HG02623 (cell line): ENCODE measurements at regions not wholly inside any gene's neighbourhood (a gene's known extent, or its start where the extent isn't known, plus 50 kb on each side); places are given as distances from the start of the nearest gene placed in this dataset.
"Not testable (repeated sequence)": the region's sequence is repeated elsewhere in the genome, so short reads cannot be mapped to it uniquely, and the experiment has no call there.

ENCODE experiments used
- ATAC-seq: cut with Tn5 transposase; IDR thresholded peaks from one replicate; pipeline ENCODE4 v1.9.1; 2021; ENCODE audit warnings: moderate library complexity; ENCODE audit not compliant: unreplicated experiment

GRCh38 chr21:15199414-15200383 is 134.9 kb upstream of the NRIP1 start:
- ATAC-seq: no peak

GRCh38 chr21:15203740-15204139 is 138.9 kb upstream of the NRIP1 start:
- ATAC-seq: no peak

DNA sequence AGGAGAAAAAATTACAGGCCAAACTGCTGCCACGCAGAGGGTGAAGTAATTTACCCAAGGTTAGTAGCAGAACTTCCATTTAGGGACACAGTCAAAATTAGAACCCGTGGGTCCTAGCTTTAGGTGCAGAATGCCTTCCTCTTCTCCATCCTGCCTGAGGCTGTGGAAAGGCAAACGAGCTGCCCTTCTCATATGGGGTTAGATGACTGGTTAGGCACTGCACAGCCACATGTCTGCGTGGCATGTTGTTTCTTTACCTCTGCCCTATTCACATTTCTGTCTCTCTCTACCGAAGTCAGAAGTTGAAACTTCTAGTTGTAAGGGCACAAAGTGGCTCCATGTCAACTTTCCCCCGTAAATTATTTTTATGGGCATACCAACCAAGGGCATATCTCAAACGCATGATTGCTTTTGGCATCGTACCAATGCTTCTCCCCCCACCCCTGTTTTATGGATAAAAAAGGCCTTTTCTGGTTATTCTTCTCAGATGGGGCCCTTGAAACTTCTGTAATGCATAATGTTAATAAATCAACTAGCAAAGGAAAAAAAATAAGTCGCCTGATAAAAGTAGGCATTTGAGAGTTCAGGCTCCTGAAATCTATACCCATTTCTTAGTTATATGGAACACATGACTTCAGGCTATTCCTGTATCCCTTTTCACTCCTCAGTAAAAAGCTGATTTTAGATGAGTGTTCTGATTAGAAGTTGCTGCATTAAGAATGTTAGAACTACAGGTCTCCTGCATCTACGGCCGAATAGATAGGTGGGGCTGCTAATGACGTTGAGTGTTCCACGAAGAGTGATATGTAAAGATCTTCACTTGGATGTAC is 139.6 kb upstream of the NRIP1 start:
- no peak for ATAC-seq

GRCh38 chr21:15204970-15205286 is 140.1 kb upstream of the NRIP1 start:
- ATAC-seq: no peak

- ATAC-seq: peak; percentile 91
Observed at GRCh38 chr21:15206514-15206913, 141.7 kb upstream of the NRIP1 start.

- no peak for ATAC-seq
Observed at GRCh38 chr21:15207231-15207630, 142.4 kb upstream of the NRIP1 start.

DNA sequence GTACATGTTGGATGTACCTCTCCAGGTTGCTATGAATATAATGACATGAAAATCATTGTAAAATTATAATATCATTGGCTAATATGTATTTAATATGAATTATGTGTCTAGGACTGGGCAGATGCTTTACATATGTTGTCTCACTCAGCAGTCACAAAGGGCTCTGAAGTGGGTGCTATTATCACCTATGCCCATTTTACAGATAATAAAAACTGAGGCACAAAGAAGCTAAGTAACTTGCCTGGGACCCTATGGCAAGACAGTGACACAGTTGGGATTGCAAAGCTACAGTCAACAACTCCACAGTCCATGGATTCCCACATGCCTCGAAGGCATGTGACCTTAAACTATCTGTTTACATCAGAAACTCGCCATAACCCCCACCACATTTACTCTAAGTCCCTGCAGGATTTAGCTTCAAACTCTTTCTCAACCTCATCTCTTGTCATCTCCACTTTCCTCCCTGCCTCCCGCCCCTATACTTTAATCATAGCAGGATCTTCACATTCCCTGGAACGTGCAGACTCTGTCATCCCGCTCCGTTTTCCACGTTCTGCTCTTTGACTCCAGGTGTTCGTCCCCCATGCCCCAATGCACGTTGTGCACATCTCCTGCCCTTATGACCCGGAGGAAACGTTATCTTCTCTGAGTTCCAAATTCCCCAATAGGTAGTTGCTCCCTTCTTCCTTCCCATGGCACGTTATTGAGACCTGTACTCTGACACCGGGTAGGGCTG is 143.0 kb upstream of the NRIP1 start:
- ATAC-seq: no peak

- ATAC-seq: no peak
Observed at GRCh38 chr21:15208786-15209185, 144.0 kb upstream of the NRIP1 start.

DNA sequence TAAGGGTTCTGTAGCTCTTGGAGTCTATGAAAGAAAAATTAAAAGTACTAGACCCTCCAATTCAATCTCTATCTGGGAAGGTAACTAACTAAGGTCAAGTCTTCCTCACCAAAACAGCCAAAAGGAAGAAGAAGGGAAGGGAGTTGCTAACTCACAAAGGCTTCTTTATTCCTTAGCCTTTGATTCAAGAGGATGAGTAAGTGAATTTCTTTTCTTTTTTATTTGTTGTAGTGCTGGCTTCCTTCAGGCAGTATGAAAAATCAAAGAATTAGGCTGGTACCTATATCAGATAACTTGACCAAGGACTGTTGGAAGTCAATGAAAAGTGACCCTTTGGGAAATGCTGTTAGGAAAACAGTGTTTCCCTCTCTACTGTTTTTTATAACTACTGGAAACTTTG is 144.4 kb upstream of the NRIP1 start:
- ATAC-seq: no peak

GRCh38 chr21:15210235-15210678 is 145.5 kb upstream of the NRIP1 start:
- no peak for ATAC-seq

DNA sequence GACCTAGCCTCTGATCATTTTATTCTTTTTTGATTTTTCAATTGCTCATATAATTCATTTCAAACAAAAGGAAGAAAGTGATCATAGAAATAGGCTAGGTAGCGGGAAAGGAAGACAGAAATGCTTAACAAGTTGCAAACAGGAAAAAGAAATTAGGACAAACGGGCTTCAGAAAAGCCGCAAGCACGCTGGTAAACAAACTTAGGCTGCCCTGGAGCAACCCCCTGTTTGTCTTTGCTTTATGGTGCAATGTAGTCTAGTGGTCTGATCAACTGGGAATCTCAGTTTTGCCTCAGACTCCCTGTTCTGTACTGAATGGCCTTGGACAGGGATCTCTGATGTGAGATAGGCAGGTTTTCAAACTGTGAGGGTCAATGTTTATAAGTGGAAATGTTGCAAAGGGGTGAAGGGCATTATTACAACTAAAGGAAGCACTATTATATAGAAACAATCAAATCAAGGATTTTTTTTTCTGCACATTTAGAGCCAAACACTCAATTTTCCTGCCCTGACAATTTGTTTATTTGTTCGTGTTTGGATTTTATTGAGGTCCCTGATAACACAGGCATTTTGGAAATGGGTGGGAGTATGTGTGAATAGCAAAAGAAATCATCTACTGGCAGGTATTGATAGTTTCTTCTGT is 146.8 kb upstream of the NRIP1 start:
- ATAC-seq: no peak

DNA sequence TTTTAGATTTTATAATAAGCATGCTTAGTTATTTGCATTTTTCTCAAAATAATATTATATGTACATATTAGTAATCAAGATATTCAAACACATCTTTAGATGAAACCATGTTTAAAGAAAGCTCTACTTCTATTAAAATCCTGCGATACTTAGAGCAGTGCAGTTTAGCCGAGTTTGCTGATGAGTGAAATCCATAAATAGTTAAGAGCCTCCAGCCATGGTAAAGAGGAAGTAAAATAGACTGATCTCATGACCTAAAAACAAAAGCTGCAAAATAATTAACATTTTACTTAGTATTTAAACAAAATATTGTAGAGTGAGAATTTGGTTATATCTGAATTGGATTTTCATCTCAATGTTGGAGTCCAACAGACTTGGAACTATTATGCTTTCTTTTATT is 147.4 kb upstream of the NRIP1 start:
- ATAC-seq: no peak

DNA sequence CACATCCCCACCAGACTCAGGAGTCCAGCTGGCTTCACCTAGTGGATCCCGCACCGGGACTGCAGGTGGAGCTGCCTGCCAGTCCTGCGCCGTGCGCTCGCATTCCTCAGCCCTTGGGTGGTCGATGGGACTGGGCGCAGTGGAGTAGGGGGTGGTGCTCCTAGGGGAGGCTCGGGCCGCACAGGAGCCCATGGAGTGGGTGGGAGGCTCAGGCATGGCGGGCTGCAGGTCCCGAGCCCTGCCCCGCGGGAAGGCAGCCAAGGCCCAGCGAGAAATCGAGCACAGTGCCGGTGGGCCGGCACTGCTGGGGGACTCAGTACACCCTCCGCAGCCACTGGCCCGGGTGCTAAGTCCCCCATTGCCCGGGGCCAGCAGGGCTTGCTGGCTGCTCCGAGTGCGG is 153.7 kb upstream of the NRIP1 start:
- ATAC-seq: not testable (repeated sequence)

DNA sequence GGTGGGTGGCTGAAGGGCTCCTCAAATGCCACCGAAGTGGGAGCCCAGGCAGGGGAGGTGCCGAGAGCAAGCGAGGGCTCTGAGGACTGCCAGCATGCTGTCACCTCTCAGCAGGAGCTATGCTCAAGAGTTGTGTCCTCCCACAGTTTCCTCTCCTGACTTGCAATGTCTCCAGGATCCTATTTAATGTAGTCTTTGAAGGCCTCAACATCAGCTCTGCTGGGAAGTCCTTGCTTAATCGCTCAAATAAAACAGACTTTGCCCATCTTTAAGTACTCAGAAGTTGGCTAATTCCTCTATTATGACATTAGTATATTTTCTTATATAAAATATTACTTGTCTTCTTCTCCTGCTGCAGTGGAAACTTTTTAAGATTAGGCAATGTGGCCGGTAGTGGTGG is 154.2 kb upstream of the NRIP1 start:
- no peak for ATAC-seq

DNA sequence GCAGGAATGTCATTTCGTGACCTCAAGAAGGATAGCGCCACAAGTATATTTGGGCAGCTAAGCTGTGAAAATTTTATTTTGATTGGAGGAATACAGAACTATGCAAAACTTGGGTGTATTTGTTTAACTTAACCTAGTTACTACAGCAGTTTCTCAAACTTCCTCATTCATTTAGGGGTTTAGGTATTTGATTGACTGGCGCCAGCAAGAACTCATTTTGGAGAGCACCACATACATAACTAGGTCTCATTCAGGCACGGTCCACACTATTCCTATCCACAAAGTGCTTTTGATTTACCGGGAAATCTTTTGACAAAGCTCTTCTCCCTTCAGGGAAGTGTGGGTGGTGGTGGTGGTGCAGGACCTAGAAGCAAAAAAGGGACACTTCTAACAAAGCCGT is 155.1 kb upstream of the NRIP1 start:
- no peak for ATAC-seq

GRCh38 chr21:15221799-15222386 is 157.1 kb upstream of the NRIP1 start:
- peak; percentile 60 for ATAC-seq

GRCh38 chr21:15222707-15223106 is 157.9 kb upstream of the NRIP1 start:
- ATAC-seq: no peak

GRCh38 chr21:15224346-15225086 is 159.7 kb upstream of the NRIP1 start:
- ATAC-seq: no peak

GRCh38 chr21:15227919-15228318 is 163.1 kb upstream of the NRIP1 start:
- no peak for ATAC-seq

GRCh38 chr21:15229390-15229789 is 164.6 kb upstream of the NRIP1 start:
- ATAC-seq: no peak
